Activated CD8-positive, alpha-beta T cell treated with anti-CD3 and anti-CD28 coated beads for 36 hours (primary cell): ENCODE measurements at regions not wholly inside any gene's neighbourhood (a gene's known extent, or its start where the extent isn't known, plus 50 kb on each side); places are given as distances from the start of the nearest gene placed in this dataset.
A peak's percentile ranks its signal among the peaks of the same experiment; 100 is the strongest.

Experiments
- ATAC-seq: fragments of 200-7000 bp; cut with Tn5 transposase; one replicate; pipeline ENCODE4 v1.10.0; 2021; ENCODE audit warnings: mild to moderate bottlenecking, moderate library complexity
- CTCF ChIA-PET: fragments of 350-600 bp; sonication (Branson Sonifier 250); formaldehyde crosslinking; loops from one replicate; lab custom pipeline; 2021; ENCODE audit warnings: antibody characterized with exemption; lab: Charles Lee
- POLR2A ChIA-PET: fragments of 350-600 bp; sonication (Branson Sonifier 250); formaldehyde crosslinking; loops from one replicate; lab custom pipeline; 2021; ENCODE audit warnings: antibody characterized with exemption; lab: Charles Lee
- DNase-seq: peaks from one replicate; pipeline ENCODE4 v3.0.0-alpha.2; 2020
- H3K27ac Mint-ChIP-seq: one replicate; pipeline ENCODE4 v1.8.0; 2021; ENCODE audit warnings: mild to moderate bottlenecking, mixed read lengths
- H3K27me3 Mint-ChIP-seq: one replicate; pipeline ENCODE4 v1.8.0; 2021; ENCODE audit warnings: mixed read lengths
- H3K36me3 Mint-ChIP-seq: one replicate; pipeline ENCODE4 v1.8.0; 2021; ENCODE audit warnings: low read depth, mixed read lengths
- H3K4me1 Mint-ChIP-seq: one replicate; pipeline ENCODE4 v1.8.0; 2021; ENCODE audit warnings: low read depth, mixed read lengths
- H3K4me3 Mint-ChIP-seq: one replicate; pipeline ENCODE4 v1.8.0; 2021; ENCODE audit warnings: mild to moderate bottlenecking, moderate library complexity, mixed read lengths
- H3K9me3 Mint-ChIP-seq: one replicate; pipeline ENCODE4 v1.8.0; 2021; ENCODE audit warnings: mixed read lengths
- CTCF ChIP-seq: fragments of 200-600 bp; IDR thresholded peaks from one replicate; pipeline ENCODE4 v1.8.0; 2022; ENCODE audit warnings: antibody characterized with exemption, mild to moderate bottlenecking
- intact Hi-C: fragments of 100-400 bp; cut with micrococcal nuclease; formaldehyde crosslinking; loops from one replicate; pipeline ENCODE4 v1.10.0; 2022

GRCh38 chr2:138866797-138867196 lies 86.6 kb upstream of the NXPH2 start:
- H3K4me1 Mint-ChIP-seq, result no peaks in the 10 kb centered on the region
- ChIA-PET CTCF (no interaction called here), POLR2A (no interaction called here)
- no peak for TF ChIP-seq CTCF
- ATAC-seq (no peak), DNase-seq (no peak)
- no peaks in the 10 kb centered on the region for H3K27me3 Mint-ChIP-seq
- no peak overlapping the region for H3K27ac Mint-ChIP-seq
- H3K9me3 Mint-ChIP-seq, result no peaks in the 10 kb centered on the region
- H3K4me3 Mint-ChIP-seq, result no peak overlapping the region
- intact Hi-C loops, result no loop called here
- H3K36me3 Mint-ChIP-seq, result no peaks in the 10 kb centered on the region

- Mint-ChIP-seq H3K4me3 (no peak overlapping the region), H3K36me3 (no peaks in the 10 kb centered on the region), H3K27me3 (no peaks in the 10 kb centered on the region), H3K4me1 (no peaks in the 10 kb centered on the region), H3K9me3 (no peaks in the 10 kb centered on the region), H3K27ac (no peak overlapping the region)
- no peak for TF ChIP-seq CTCF
- intact Hi-C loops, result no loop called here
- ChIA-PET POLR2A (no interaction called here), CTCF (no interaction called here)
- ATAC-seq, result no peak
- DNase-seq, result no peak
Measured at GRCh38 chr2:138853761-138854160, 73.6 kb upstream of the NXPH2 start.

GRCh38 chr2:138853296-138853695 lies 73.1 kb upstream of the NXPH2 start:
- no peaks in the 10 kb centered on the region for H3K9me3 Mint-ChIP-seq
- no peaks in the 10 kb centered on the region for H3K27me3 Mint-ChIP-seq
- H3K4me1 Mint-ChIP-seq, result no peaks in the 10 kb centered on the region
- POLR2A ChIA-PET, result no interaction called here
- no peak overlapping the region for H3K27ac Mint-ChIP-seq
- H3K4me3 Mint-ChIP-seq, result no peak overlapping the region
- no peak for TF ChIP-seq CTCF
- H3K36me3 Mint-ChIP-seq, result no peaks in the 10 kb centered on the region
- CTCF ChIA-PET, result no interaction called here
- ATAC-seq (no peak), DNase-seq (no peak)
- intact Hi-C loops, result no loop called here

GRCh38 chr2:138846216-138846821 lies 66.1 kb upstream of the NXPH2 start:
- intact Hi-C loops, result no loop called here
- Mint-ChIP-seq H3K4me1 (no peaks in the 10 kb centered on the region), H3K27me3 (no peaks in the 10 kb centered on the region), H3K9me3 (no peaks in the 10 kb centered on the region), H3K36me3 (no peaks in the 10 kb centered on the region), H3K27ac (no peak overlapping the region), H3K4me3 (no peak overlapping the region)
- DNase-seq, result peak; percentile 4
- ChIA-PET POLR2A (no interaction called here), CTCF (interaction anchor here (0.7 to 1.8 kb wide), 4 partner anchors 8 to 22 kb away, joined by 3 to 4 read pairs (median 3); no protein-coding TSS in a partner anchor)
- peak; percentile 67 for TF ChIP-seq CTCF
- no peak for ATAC-seq

DNA sequence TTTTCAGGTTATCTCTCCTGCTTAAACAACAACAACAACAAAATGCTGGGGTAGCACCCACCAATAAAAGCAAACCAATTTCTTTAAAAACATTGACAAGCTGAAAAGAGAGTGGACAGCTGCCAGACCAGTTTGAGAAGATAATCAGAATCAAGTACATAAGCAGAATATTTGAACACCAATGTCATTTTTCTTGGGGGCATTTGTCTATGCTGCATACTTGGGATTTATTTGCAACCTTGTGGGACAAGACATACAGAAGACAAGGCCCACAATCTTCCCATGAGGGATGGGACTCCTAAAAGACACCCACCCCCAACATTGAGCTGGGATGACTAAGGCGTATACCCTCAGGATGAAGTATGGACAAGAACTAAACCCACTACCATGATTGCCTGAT lies 62.2 kb upstream of the NXPH2 start:
- no peak for ATAC-seq
- TF ChIP-seq CTCF, result no peak
- Mint-ChIP-seq H3K27me3 (peaks cover 6% of the 10 kb centered on the region), H3K4me1 (no peaks in the 10 kb centered on the region), H3K9me3 (no peaks in the 10 kb centered on the region), H3K4me3 (no peak overlapping the region), H3K36me3 (no peaks in the 10 kb centered on the region), H3K27ac (no peak overlapping the region)
- CTCF ChIA-PET, result interaction anchor here (1.2 to 1.4 kb wide), 2 partner anchors 9 to 15 kb away, joined by 3 read pairs; no protein-coding TSS in a partner anchor
- no peak for DNase-seq
- POLR2A ChIA-PET, result interaction anchor here (0.7 kb wide), 1 partner anchor 503 kb away, joined by 3 read pairs; no protein-coding TSS in a partner anchor
- intact Hi-C loops, result no loop called here
